ENCODE measurements at regions not wholly inside any gene's neighbourhood (a gene's known extent, or its start where the extent isn't known, plus 50 kb on each side); places are given as distances from the start of the nearest gene placed in this dataset.

- Histone ChIP-seq H3K9me3 (ENCODE audit: control insufficient read depth, low read length) (no peaks in the 10 kb centered on the region), H3K9ac (ENCODE audit: low read length) (no peak overlapping the region), H3K27me3 (replicated peaks; ENCODE audit: control insufficient read depth, insufficient read depth, low read length) (no peaks in the 10 kb centered on the region), H3K36me3 (ENCODE audit: control insufficient read depth, insufficient read depth, low read length, severe bottlenecking) (no peaks in the 10 kb centered on the region), H3K4me3 (ENCODE audit: low read length) (no peak overlapping the region), H3K4me1 (ENCODE audit: control insufficient read depth, insufficient read depth, low read length) (no peaks in the 10 kb centered on the region)
- no peak for DNase-seq (ENCODE audit: low read depth)
These were observed 875.8 kb upstream of the COX7C start for GRCh38 chr5:85741972-85742371.

GRCh38 chr5:85760519-85760918 lies 857.2 kb upstream of the COX7C start:
- no peak overlapping the region for H3K4me3 ChIP-seq (ENCODE audit: low read length)
- no peaks in the 10 kb centered on the region for H3K27me3 ChIP-seq (replicated peaks; ENCODE audit: control insufficient read depth, insufficient read depth, low read length)
- H3K36me3 ChIP-seq (ENCODE audit: control insufficient read depth, insufficient read depth, low read length, severe bottlenecking): no peaks in the 10 kb centered on the region
- H3K9ac ChIP-seq (ENCODE audit: low read length): no peak overlapping the region
- DNase-seq (ENCODE audit: low read depth): no peak
- no peaks in the 10 kb centered on the region for H3K4me1 ChIP-seq (ENCODE audit: control insufficient read depth, insufficient read depth, low read length)
- H3K9me3 ChIP-seq (ENCODE audit: control insufficient read depth, low read length): peaks cover 3% of the 10 kb centered on the region

- Histone ChIP-seq H3K27me3 (replicated peaks; ENCODE audit: control insufficient read depth, insufficient read depth, low read length) (no peaks in the 10 kb centered on the region), H3K4me1 (ENCODE audit: control insufficient read depth, insufficient read depth, low read length) (no peaks in the 10 kb centered on the region), H3K9ac (ENCODE audit: low read length) (no peak overlapping the region), H3K4me3 (ENCODE audit: low read length) (no peak overlapping the region), H3K36me3 (ENCODE audit: control insufficient read depth, insufficient read depth, low read length, severe bottlenecking) (no peaks in the 10 kb centered on the region), H3K9me3 (ENCODE audit: control insufficient read depth, low read length) (peaks cover 24% of the 10 kb centered on the region)
- no peak for DNase-seq (ENCODE audit: low read depth)
These were observed 848.4 kb upstream of the COX7C start for GRCh38 chr5:85769347-85769746.

GRCh38 chr5:85784746-85785145 lies 833.0 kb upstream of the COX7C start:
- no peaks in the 10 kb centered on the region for H3K4me1 ChIP-seq (ENCODE audit: control insufficient read depth, insufficient read depth, low read length)
- no peaks in the 10 kb centered on the region for H3K27me3 ChIP-seq (replicated peaks; ENCODE audit: control insufficient read depth, insufficient read depth, low read length)
- H3K36me3 ChIP-seq (ENCODE audit: control insufficient read depth, insufficient read depth, low read length, severe bottlenecking): no peaks in the 10 kb centered on the region
- H3K9ac ChIP-seq (ENCODE audit: low read length): no peak overlapping the region
- no peak overlapping the region for H3K4me3 ChIP-seq (ENCODE audit: low read length)
- no peaks in the 10 kb centered on the region for H3K9me3 ChIP-seq (ENCODE audit: control insufficient read depth, low read length)
- DNase-seq (ENCODE audit: low read depth): no peak

GRCh38 chr5:85813146-85813545 lies 804.6 kb upstream of the COX7C start:
- Histone ChIP-seq H3K9ac (ENCODE audit: low read length) (no peak overlapping the region), H3K4me3 (ENCODE audit: low read length) (no peak overlapping the region), H3K27me3 (replicated peaks; ENCODE audit: control insufficient read depth, insufficient read depth, low read length) (no peaks in the 10 kb centered on the region), H3K9me3 (ENCODE audit: control insufficient read depth, low read length) (no peaks in the 10 kb centered on the region), H3K4me1 (ENCODE audit: control insufficient read depth, insufficient read depth, low read length) (no peaks in the 10 kb centered on the region), H3K36me3 (ENCODE audit: control insufficient read depth, insufficient read depth, low read length, severe bottlenecking) (no peaks in the 10 kb centered on the region)
- DNase-seq (ENCODE audit: low read depth): no peak

GRCh38 chr5:85814596-85814995 lies 803.1 kb upstream of the COX7C start:
- Histone ChIP-seq H3K9ac (ENCODE audit: low read length) (no peak overlapping the region), H3K36me3 (ENCODE audit: control insufficient read depth, insufficient read depth, low read length, severe bottlenecking) (no peaks in the 10 kb centered on the region), H3K27me3 (replicated peaks; ENCODE audit: control insufficient read depth, insufficient read depth, low read length) (no peaks in the 10 kb centered on the region), H3K4me1 (ENCODE audit: control insufficient read depth, insufficient read depth, low read length) (no peaks in the 10 kb centered on the region), H3K9me3 (ENCODE audit: control insufficient read depth, low read length) (no peaks in the 10 kb centered on the region), H3K4me3 (ENCODE audit: low read length) (no peak overlapping the region)
- no peak for DNase-seq (ENCODE audit: low read depth)

GRCh38 chr5:85823462-85824426 lies 794.0 kb upstream of the COX7C start:
- Histone ChIP-seq H3K4me1 (ENCODE audit: control insufficient read depth, insufficient read depth, low read length) (no peaks in the 10 kb centered on the region), H3K4me3 (ENCODE audit: low read length) (no peak overlapping the region), H3K9me3 (ENCODE audit: control insufficient read depth, low read length) (no peaks in the 10 kb centered on the region), H3K27me3 (replicated peaks; ENCODE audit: control insufficient read depth, insufficient read depth, low read length) (no peaks in the 10 kb centered on the region), H3K9ac (ENCODE audit: low read length) (no peak overlapping the region), H3K36me3 (ENCODE audit: control insufficient read depth, insufficient read depth, low read length, severe bottlenecking) (no peaks in the 10 kb centered on the region)
- no peak for DNase-seq (ENCODE audit: low read depth)

- DNase-seq (ENCODE audit: low read depth): no peak
- Histone ChIP-seq H3K9me3 (ENCODE audit: control insufficient read depth, low read length) (no peaks in the 10 kb centered on the region), H3K4me1 (ENCODE audit: control insufficient read depth, insufficient read depth, low read length) (no peaks in the 10 kb centered on the region), H3K36me3 (ENCODE audit: control insufficient read depth, insufficient read depth, low read length, severe bottlenecking) (no peaks in the 10 kb centered on the region), H3K4me3 (ENCODE audit: low read length) (no peak overlapping the region), H3K9ac (ENCODE audit: low read length) (no peak overlapping the region), H3K27me3 (replicated peaks; ENCODE audit: control insufficient read depth, insufficient read depth, low read length) (no peaks in the 10 kb centered on the region)
These were observed 779.0 kb upstream of the COX7C start for GRCh38 chr5:85838781-85839180.

GRCh38 chr5:85841653-85842052 lies 776.1 kb upstream of the COX7C start:
- DNase-seq (ENCODE audit: low read depth): no peak
- Histone ChIP-seq H3K9ac (ENCODE audit: low read length) (no peak overlapping the region), H3K36me3 (ENCODE audit: control insufficient read depth, insufficient read depth, low read length, severe bottlenecking) (no peaks in the 10 kb centered on the region), H3K9me3 (ENCODE audit: control insufficient read depth, low read length) (peaks cover 5% of the 10 kb centered on the region), H3K4me1 (ENCODE audit: control insufficient read depth, insufficient read depth, low read length) (no peaks in the 10 kb centered on the region), H3K27me3 (replicated peaks; ENCODE audit: control insufficient read depth, insufficient read depth, low read length) (no peaks in the 10 kb centered on the region), H3K4me3 (ENCODE audit: low read length) (no peak overlapping the region)

GRCh38 chr5:85843535-85843934 lies 774.2 kb upstream of the COX7C start:
- H3K4me3 ChIP-seq (ENCODE audit: low read length): no peak overlapping the region
- H3K9ac ChIP-seq (ENCODE audit: low read length): no peak overlapping the region
- no peak for DNase-seq (ENCODE audit: low read depth)
- H3K36me3 ChIP-seq (ENCODE audit: control insufficient read depth, insufficient read depth, low read length, severe bottlenecking): no peaks in the 10 kb centered on the region
- H3K4me1 ChIP-seq (ENCODE audit: control insufficient read depth, insufficient read depth, low read length): no peaks in the 10 kb centered on the region
- peaks cover 5% of the 10 kb centered on the region for H3K9me3 ChIP-seq (ENCODE audit: control insufficient read depth, low read length)
- no peaks in the 10 kb centered on the region for H3K27me3 ChIP-seq (replicated peaks; ENCODE audit: control insufficient read depth, insufficient read depth, low read length)

- no peak overlapping the region for H3K9ac ChIP-seq (ENCODE audit: low read length)
- H3K4me1 ChIP-seq (ENCODE audit: control insufficient read depth, insufficient read depth, low read length): no peaks in the 10 kb centered on the region
- H3K36me3 ChIP-seq (ENCODE audit: control insufficient read depth, insufficient read depth, low read length, severe bottlenecking): no peaks in the 10 kb centered on the region
- no peak for DNase-seq (ENCODE audit: low read depth)
- peaks cover 5% of the 10 kb centered on the region for H3K9me3 ChIP-seq (ENCODE audit: control insufficient read depth, low read length)
- H3K27me3 ChIP-seq (replicated peaks; ENCODE audit: control insufficient read depth, insufficient read depth, low read length): no peaks in the 10 kb centered on the region
- no peak overlapping the region for H3K4me3 ChIP-seq (ENCODE audit: low read length)
These were observed 768.3 kb upstream of the COX7C start for GRCh38 chr5:85849411-85849810.

- Histone ChIP-seq H3K36me3 (ENCODE audit: control insufficient read depth, insufficient read depth, low read length, severe bottlenecking) (no peaks in the 10 kb centered on the region), H3K9ac (ENCODE audit: low read length) (no peak overlapping the region), H3K9me3 (ENCODE audit: control insufficient read depth, low read length) (no peaks in the 10 kb centered on the region), H3K4me1 (ENCODE audit: control insufficient read depth, insufficient read depth, low read length) (no peaks in the 10 kb centered on the region), H3K27me3 (replicated peaks; ENCODE audit: control insufficient read depth, insufficient read depth, low read length) (no peaks in the 10 kb centered on the region), H3K4me3 (ENCODE audit: low read length) (no peak overlapping the region)
- DNase-seq (ENCODE audit: low read depth): no peak
These were observed 752.4 kb upstream of the COX7C start for GRCh38 chr5:85865296-85865695.

All from adipocyte (in vitro differentiated cells).